AG04450 (cell line): ENCODE measurements at regions not wholly inside any gene's neighbourhood (a gene's known extent, or its start where the extent isn't known, plus 50 kb on each side); places are given as distances from the start of the nearest gene placed in this dataset.

Source experiments
- CTCF ChIA-PET: fragments of 300-600, 350-600 bp; formaldehyde crosslinking; extraction: SDS; loops from one replicate; lab custom pipeline; 2022; ENCODE audit warnings: antibody characterized with exemption, inconsistent platforms; lab: Charles Lee
- POLR2A ChIA-PET: fragments of 350-600 bp; formaldehyde crosslinking; extraction: SDS; loops from one replicate; lab custom pipeline; 2021; ENCODE audit warnings: antibody characterized with exemption, inconsistent platforms; lab: Yijun Ruan, JAX
- DNase-seq: peaks from one replicate; pipeline ENCODE4 v3.0.0-alpha.2; 2011; ENCODE audit warnings: low read depth, low spot score
- H3K27ac ChIP-seq: one replicate; pipeline ENCODE4 v1.5.1; 2012; ENCODE audit warnings: low read depth, low read length, control low read depth
- H3K27me3 ChIP-seq: one replicate; pipeline ENCODE4 v1.6.0; 2012; ENCODE audit warnings: low read length; ENCODE audit not compliant: control insufficient read depth, insufficient read depth
- H3K4me3 ChIP-seq: 2 replicates; pipeline ENCODE4 v1.5.1; 2011; ENCODE audit warnings: mild to moderate bottlenecking, low read depth, low read length, control low read depth
- H3K9me3 ChIP-seq: 2 replicates; pipeline ENCODE4 v1.5.1; 2012; ENCODE audit warnings: low read length; ENCODE audit not compliant: control insufficient read depth, insufficient read depth
- CTCF ChIP-seq: IDR thresholded peaks from 2 replicates; pipeline ENCODE4 v1.5.1; 2011; ENCODE audit warnings: low read depth, low read length, control low read depth, inconsistent platforms

GRCh38 chr1:23614032-23614660 is 54.8 kb upstream of the ID3 start:
- Histone ChIP-seq H3K4me3 (no peak overlapping the region), H3K9me3 (no peaks in the 10 kb centered on the region), H3K27ac (no peak overlapping the region), H3K27me3 (peaks cover 16% of the 10 kb centered on the region)
- no peak for DNase-seq
- CTCF ChIA-PET: no interaction called here
- POLR2A ChIA-PET: no interaction called here
- TF ChIP-seq CTCF: no peak

- H3K27ac ChIP-seq: no peak overlapping the region
- no peak overlapping the region for H3K4me3 ChIP-seq
- ChIA-PET CTCF (interaction anchor here (1.8 kb wide), 1 partner anchor 24 kb away, joined by 7 read pairs; no protein-coding TSS in a partner anchor), POLR2A (no interaction called here)
- no peak for DNase-seq
- peaks cover 9% of the 10 kb centered on the region for H3K27me3 ChIP-seq
- no peak for TF ChIP-seq CTCF
- H3K9me3 ChIP-seq: no peaks in the 10 kb centered on the region
These were observed 54.1 kb upstream of the ID3 start for GRCh38 chr1:23613191-23614031.

GRCh38 chr1:23611601-23612327 is 52.5 kb upstream of the ID3 start:
- POLR2A ChIA-PET: interaction anchor here (1.0 kb wide), 1 partner anchor 30 kb away, joined by 3 read pairs; no protein-coding TSS in a partner anchor
- H3K27me3 ChIP-seq: peaks cover 9% of the 10 kb centered on the region
- H3K27ac ChIP-seq: no peak overlapping the region
- no peaks in the 10 kb centered on the region for H3K9me3 ChIP-seq
- no peak for DNase-seq
- CTCF ChIA-PET: interaction anchor here (0.6 to 1.8 kb wide), 4 partner anchors 23 to 141 kb away, joined by 3 to 7 read pairs (median 6); no protein-coding TSS in a partner anchor
- TF ChIP-seq CTCF: no peak
- no peak overlapping the region for H3K4me3 ChIP-seq

- DNase-seq: no peak
- TF ChIP-seq CTCF: no peak
- Histone ChIP-seq H3K4me3 (no peak overlapping the region), H3K27me3 (peaks cover 8% of the 10 kb centered on the region), H3K27ac (no peak overlapping the region), H3K9me3 (no peaks in the 10 kb centered on the region)
- ChIA-PET POLR2A (interaction anchor here (1.0 kb wide), 1 partner anchor 29 kb away, joined by 3 read pairs; no protein-coding TSS in a partner anchor), CTCF (no interaction called here)
These were observed 51.4 kb upstream of the ID3 start for GRCh38 chr1:23610677-23611076.
